PFSK-1 (cell line): ENCODE measurements at regions not wholly inside any gene's neighbourhood (a gene's known extent, or its start where the extent isn't known, plus 50 kb on each side); places are given as distances from the start of the nearest gene placed in this dataset.

Source experiments
- POLR2AphosphoS5 ChIP-seq: IDR thresholded peaks from 2 replicates; pipeline ENCODE4 v1.6.1; 2012; ENCODE audit warnings: low read depth, mild to moderate bottlenecking, control low read depth, low read length, moderate library complexity
- TAF1 ChIP-seq: IDR thresholded peaks from 2 replicates; pipeline ENCODE4 v1.6.1; 2012; ENCODE audit warnings: low read length, control low read depth, borderline replicate concordance; ENCODE audit not compliant: insufficient read depth

- TF ChIP-seq POLR2AphosphoS5 (no peak), TAF1 (no peak)
Observed at GRCh38 chr3:10744098-10744465, 71.9 kb upstream of the SLC6A11 start.
